ENCODE measurements at regions not wholly inside any gene's neighbourhood (a gene's known extent, or its start where the extent isn't known, plus 50 kb on each side); places are given as distances from the start of the nearest gene placed in this dataset.
A peak's percentile ranks its signal among the peaks of the same experiment; 100 is the strongest.

GRCh38 chr18:7447318-7448028 is 119.6 kb upstream of the PTPRM start:
- no peak for TF ChIP-seq CTCF (IDR thresholded peaks at IDR 0.05; ENCODE audit: unreplicated experiment)
- DNase-seq (ENCODE audit: low spot score), result no peak
- H3K4me1 Mint-ChIP-seq (ENCODE audit: unreplicated experiment), result peaks cover 26% of the 10 kb centered on the region
- H3K27me3 Mint-ChIP-seq (ENCODE audit: unreplicated experiment), result peaks cover 2% of the 10 kb centered on the region
- no peak overlapping the region for H3K27ac Mint-ChIP-seq (ENCODE audit: unreplicated experiment)
- no peaks in the 10 kb centered on the region for H3K9me3 Mint-ChIP-seq (ENCODE audit: unreplicated experiment)
- no peak overlapping the region for H3K4me3 Mint-ChIP-seq (ENCODE audit: unreplicated experiment)
- H3K36me3 Mint-ChIP-seq (ENCODE audit: low read depth, unreplicated experiment), result no peaks in the 10 kb centered on the region

- H3K27me3 Mint-ChIP-seq (ENCODE audit: unreplicated experiment), result peaks cover 5% of the 10 kb centered on the region
- DNase-seq (ENCODE audit: low spot score), result peak; percentile 54
- H3K27ac Mint-ChIP-seq (ENCODE audit: unreplicated experiment), result peak overlapping the region; percentile 2
- no peaks in the 10 kb centered on the region for H3K36me3 Mint-ChIP-seq (ENCODE audit: low read depth, unreplicated experiment)
- H3K4me1 Mint-ChIP-seq (ENCODE audit: unreplicated experiment), result peaks cover 26% of the 10 kb centered on the region
- TF ChIP-seq CTCF (IDR thresholded peaks at IDR 0.05; ENCODE audit: unreplicated experiment), result peak; percentile 52
- H3K9me3 Mint-ChIP-seq (ENCODE audit: unreplicated experiment), result no peaks in the 10 kb centered on the region
- no peak overlapping the region for H3K4me3 Mint-ChIP-seq (ENCODE audit: unreplicated experiment)
Observed at GRCh38 chr18:7452331-7452730, 114.8 kb upstream of the PTPRM start.

- DNase-seq (ENCODE audit: low spot score), result no peak
- no peaks in the 10 kb centered on the region for H3K36me3 Mint-ChIP-seq (ENCODE audit: low read depth, unreplicated experiment)
- H3K4me1 Mint-ChIP-seq (ENCODE audit: unreplicated experiment), result peaks cover 25% of the 10 kb centered on the region
- H3K27ac Mint-ChIP-seq (ENCODE audit: unreplicated experiment), result no peak overlapping the region
- H3K9me3 Mint-ChIP-seq (ENCODE audit: unreplicated experiment), result no peaks in the 10 kb centered on the region
- no peak overlapping the region for H3K4me3 Mint-ChIP-seq (ENCODE audit: unreplicated experiment)
- no peak for TF ChIP-seq CTCF (IDR thresholded peaks at IDR 0.05; ENCODE audit: unreplicated experiment)
- peaks cover 7% of the 10 kb centered on the region for H3K27me3 Mint-ChIP-seq (ENCODE audit: unreplicated experiment)
Observed at GRCh38 chr18:7454429-7454828, 112.7 kb upstream of the PTPRM start.

- peaks cover 20% of the 10 kb centered on the region for H3K4me1 Mint-ChIP-seq (ENCODE audit: unreplicated experiment)
- H3K9me3 Mint-ChIP-seq (ENCODE audit: unreplicated experiment), result no peaks in the 10 kb centered on the region
- H3K27me3 Mint-ChIP-seq (ENCODE audit: unreplicated experiment), result peaks cover 7% of the 10 kb centered on the region
- DNase-seq (ENCODE audit: low spot score), result no peak
- no peak for TF ChIP-seq CTCF (IDR thresholded peaks at IDR 0.05; ENCODE audit: unreplicated experiment)
- no peak overlapping the region for H3K27ac Mint-ChIP-seq (ENCODE audit: unreplicated experiment)
- H3K36me3 Mint-ChIP-seq (ENCODE audit: low read depth, unreplicated experiment), result no peaks in the 10 kb centered on the region
- H3K4me3 Mint-ChIP-seq (ENCODE audit: unreplicated experiment), result no peak overlapping the region
Observed at GRCh38 chr18:7456376-7456775, 110.7 kb upstream of the PTPRM start.

GRCh38 chr18:7457262-7457661 is 109.9 kb upstream of the PTPRM start:
- Mint-ChIP-seq H3K4me3 (ENCODE audit: unreplicated experiment) (no peak overlapping the region), H3K27ac (ENCODE audit: unreplicated experiment) (no peak overlapping the region), H3K9me3 (ENCODE audit: unreplicated experiment) (no peaks in the 10 kb centered on the region), H3K4me1 (ENCODE audit: unreplicated experiment) (peaks cover 23% of the 10 kb centered on the region), H3K27me3 (ENCODE audit: unreplicated experiment) (peaks cover 7% of the 10 kb centered on the region), H3K36me3 (ENCODE audit: low read depth, unreplicated experiment) (no peaks in the 10 kb centered on the region)
- no peak for DNase-seq (ENCODE audit: low spot score)
- TF ChIP-seq CTCF (IDR thresholded peaks at IDR 0.05; ENCODE audit: unreplicated experiment), result no peak

Data from endothelial cell (in vitro differentiated cells).